ENCODE measurements at regions not wholly inside any gene's neighbourhood (a gene's known extent, or its start where the extent isn't known, plus 50 kb on each side); places are given as distances from the start of the nearest gene placed in this dataset.
"Not testable (repeated sequence)": the region's sequence is repeated elsewhere in the genome, so short reads cannot be mapped to it uniquely, and the experiment has no call there.

DNA sequence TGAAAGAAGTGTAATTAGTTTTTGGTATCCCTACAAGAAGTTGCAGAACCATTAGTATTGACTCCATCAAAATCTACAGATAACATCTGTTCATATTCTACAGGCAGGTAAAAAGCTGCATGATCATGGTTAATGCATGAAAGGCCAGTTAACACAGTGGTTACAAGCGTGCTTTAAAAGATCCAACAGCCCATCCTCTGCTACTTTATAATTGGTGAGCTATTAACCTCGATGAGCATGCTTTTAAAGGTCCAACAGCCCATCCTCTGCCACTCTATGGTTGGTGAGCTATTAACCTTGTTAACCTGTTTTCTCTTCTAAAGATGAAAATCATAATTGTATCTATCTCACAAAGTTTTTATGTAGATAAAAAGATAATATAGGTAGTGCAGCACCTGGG, 289.3 kb downstream of the DUSP6 start:
- no peak for DNase-seq (ENCODE audit: low spot score)

DNA sequence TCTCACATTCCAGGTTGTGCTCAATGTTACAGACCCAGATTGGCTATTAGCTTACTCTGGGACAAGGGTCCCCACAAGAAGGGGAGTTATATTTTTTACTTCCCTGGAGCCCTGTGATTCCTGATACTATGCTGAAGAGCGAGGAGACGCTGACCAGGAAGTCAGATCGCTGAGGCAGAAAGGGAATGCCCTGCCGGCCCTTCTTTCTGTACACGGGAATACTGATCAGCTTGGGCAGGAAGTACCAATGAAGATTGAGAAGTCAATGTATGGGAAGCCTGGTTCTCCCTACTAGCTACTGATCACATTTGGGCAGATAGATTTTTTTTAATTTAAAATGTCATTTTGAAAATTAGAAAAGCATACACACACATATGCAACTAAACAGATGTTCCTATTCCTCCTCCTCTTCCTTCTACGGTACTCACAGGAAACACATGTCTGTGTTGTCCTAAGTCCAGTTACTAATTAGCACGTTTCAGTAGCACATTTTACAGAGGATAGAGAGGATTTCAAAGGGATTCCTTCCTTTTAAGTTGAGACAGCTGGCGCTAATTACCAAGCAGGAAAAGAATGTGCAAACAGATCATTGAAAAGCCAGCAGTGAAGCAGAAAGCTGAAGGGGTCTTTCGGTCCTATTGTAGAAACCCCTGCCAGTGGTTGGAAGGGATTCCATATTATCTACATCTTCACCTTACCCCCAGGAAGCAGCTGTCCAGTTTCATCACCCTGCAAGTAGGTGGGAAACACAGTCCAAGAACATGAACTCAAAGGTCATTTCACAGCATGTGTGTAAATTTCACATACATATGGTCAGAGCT, 292.4 kb downstream of the DUSP6 start:
- DNase-seq (ENCODE audit: low spot score): no peak

DNA sequence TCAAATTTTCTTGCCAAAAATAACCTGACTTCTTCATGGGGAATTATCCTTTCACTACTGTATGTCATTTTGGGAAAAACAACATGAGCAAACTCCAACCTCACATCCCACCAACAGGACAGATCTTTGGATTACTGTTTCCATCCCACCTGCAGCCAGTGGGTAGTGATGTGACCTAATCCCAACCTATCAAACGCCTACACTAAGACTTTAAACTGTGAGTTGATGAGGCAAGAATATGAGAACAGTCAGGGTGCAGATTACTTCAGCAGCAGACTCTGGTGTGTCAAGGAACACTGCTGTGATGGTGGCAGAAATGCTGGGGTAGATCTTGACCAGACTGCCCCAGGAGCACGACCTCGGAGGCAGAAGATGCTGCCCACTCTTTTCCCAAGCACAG, 293.2 kb downstream of the DUSP6 start:
- DNase-seq (ENCODE audit: low spot score): no peak

DNA sequence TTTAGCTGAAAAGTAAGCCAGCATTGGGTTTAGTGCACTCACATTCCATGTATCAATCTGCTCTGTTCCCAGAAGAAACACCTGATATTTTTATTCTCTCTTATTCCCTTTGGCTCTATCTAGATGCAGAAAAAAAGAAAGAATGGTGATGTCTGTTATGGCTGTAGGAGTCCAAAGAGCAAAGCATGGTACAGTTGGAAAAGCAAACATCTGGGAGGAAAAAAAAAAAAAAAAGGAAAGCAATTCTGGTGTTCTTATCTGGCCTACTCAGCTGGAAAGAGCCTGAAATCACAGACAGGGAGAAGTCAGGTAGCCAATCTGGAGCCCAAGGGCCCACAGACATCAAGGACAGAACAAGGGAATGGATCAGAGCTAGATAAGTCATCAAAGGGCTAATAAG, 293.9 kb downstream of the DUSP6 start:
- no peak for DNase-seq (ENCODE audit: low spot score)

DNA sequence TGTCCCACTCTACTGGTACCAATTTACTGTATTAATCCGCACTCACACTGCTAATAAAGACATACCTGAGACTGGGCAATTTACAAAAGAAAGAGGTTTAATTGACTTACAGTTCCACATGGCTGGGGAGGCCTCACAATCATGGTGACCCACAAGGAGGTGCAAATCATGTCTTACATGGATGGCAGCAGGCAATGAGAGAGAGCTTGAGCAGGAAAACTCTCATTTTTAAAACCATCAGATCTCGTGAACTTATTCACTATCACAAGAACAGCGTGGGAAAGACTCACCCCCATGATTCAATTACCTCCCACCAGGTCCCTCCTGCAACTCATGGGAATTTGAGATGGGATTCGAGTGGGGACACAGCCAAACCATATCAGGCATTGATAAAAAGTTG, 298.5 kb downstream of the DUSP6 start:
- not testable (repeated sequence) for DNase-seq (ENCODE audit: low spot score)

DNA sequence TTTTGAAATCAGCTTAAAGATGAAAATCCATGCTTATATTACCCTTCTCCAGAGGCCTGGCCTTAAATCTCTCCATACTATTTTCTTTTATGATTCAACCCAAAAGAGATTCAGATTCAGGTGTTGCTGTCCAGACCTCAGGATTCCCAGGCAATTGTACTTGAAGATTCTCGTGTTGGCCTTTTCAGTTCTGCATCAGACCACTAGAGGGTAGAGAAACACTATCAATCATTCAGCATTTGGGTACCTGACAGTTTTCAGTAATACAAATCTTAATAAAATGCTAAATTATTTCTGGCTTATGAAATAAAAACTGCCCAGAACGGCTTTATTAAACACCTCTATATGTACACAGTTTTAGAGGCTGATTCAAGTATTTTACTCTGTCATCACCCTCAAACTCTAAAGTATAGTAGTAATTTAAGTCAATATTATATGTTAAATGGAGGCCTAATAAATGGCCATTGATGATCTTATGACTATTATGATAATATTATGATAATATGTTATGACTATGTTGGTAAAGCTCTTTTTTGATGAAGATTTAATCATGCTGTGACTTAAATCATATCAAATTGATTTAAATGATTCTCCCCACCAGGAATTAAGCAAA, 301.1 kb downstream of the DUSP6 start:
- peak; percentile 56 for DNase-seq (ENCODE audit: low spot score)

DNA sequence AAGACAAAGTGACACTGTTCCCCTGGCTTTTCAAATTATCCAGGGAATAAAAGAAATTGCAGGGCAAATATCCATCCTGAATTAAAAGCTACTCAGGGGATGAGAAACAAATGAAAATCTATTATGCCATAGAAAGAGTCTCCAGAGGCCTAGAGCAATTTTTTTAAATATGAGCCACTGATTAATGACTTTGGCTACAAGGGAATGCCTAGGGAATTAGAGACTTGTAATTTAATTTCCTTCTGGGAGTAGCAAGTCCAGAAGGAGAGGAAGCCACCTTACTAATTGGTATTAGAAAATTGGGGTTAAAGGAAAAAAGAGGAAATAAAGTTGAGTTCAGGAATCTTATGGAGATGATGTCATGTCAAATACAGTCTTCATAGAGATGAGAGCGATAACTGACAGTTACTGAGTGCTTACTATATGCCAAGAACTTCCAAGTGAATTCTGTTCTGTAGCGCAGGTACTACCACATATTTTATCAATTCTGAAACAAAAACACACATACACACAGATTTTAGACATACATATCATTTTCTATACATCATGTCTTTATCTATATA, 304.4 kb downstream of the DUSP6 start:
- no peak for DNase-seq (ENCODE audit: low spot score)

DNA sequence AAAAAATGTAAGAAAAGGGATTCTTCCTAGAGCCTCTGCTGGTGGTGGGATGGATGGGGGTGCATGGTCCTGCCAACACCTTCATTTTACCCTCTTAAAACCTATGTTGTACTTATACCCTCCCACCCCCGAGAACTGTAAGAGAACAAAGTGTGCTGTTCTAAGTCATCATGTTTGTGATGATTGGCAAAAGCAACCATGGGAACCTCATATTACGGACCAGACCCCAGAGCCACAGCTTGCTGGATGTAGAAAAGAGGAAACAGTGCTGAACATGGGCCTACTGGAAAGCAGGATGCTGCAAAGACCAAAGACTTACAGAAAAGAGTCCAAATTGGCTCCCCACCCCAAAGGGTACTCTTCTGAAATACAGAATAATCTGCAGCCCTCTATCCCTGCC, 311.2 kb downstream of the DUSP6 start:
- DNase-seq (ENCODE audit: low spot score): no peak

DNA sequence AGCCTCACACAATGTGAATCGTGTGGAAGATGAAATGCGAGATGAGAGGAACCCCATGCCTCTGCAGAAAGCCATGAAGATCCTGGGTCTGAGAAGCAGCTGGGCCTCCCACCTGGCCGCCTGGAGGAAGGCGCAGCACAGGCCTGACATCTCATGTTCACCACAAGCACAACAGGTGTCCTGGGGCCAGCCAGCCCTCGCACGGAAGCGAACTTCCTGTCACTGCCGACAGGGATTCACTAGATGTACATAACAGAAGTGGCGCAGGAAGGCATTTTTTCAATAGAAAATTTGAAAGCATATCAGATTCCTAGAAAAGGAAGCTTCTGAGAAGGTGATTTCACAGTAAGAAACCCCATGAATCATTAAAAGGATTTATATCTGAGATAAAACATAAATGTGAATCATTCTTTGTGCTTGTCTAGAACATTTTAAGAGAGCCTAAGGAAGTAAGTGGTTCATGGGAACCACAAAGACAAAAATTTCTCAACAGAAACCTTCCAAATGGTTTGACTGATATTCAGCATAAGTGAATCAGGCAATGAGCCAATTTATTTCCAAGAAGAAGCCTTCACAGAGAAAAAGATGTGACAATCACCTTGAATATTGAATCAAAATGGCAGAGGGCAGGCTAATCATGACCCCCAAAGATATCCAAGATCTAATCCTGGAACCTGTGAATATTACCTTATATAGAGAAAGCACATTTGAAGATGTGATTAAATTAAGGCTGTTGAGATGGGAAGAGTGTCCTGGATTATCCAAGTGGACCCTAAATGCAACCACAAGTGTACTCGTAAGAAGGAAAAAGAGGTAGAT, 311.9 kb downstream of the DUSP6 start:
- no peak for DNase-seq (ENCODE audit: low spot score)

DNA sequence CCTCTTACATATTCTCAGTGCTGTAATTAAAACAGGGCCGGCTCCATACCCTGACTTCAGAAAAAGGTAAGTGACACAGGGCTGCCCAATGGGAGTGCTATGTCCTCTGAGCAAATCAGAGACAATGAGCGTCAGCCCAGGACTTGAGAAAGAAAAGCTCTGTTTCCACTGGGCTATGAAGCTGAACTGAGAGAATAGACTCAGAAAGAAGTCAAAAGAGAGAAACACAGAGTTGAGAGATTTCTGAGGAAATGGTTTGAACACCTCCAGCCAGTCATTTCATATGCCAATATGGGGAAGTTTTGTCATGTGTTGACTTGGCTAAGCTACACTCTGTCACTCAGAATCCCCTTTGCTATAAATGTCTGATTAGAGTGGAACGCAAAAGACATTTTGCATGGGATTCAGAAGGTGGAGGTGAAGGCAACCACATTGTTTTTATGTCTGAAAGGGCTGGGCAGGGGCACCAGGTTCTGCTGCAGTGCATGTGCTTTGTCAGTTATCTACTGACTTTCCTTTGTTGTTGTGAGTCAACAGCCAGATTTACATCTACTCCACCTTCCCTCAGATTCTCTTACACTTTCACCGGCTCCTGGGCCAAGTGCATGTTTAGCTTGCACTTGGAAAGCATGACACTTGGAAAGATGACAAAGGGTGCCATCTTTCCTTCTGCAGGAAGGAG, 313.3 kb downstream of the DUSP6 start:
- no peak for DNase-seq (ENCODE audit: low spot score)

DNA sequence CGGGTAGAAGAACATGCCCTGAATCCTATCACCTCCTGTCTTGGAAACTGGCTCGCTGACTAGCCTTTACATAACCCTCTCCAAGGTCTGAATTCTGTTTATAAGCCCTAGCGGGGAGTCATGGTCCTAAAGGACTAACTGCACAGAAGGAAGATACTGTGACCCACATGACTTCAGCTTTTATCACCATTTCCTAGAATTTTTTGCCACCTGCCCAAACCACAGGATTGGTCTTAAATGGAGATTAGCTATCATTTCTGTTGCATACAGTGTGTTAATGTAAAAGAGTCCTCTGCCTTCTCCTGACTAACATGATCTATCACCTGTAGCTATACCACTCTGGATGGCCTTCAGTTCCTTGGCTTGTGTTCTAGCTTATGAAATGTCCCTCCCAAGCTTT, 319.2 kb downstream of the DUSP6 start:
- DNase-seq (ENCODE audit: low spot score): no peak

DNA sequence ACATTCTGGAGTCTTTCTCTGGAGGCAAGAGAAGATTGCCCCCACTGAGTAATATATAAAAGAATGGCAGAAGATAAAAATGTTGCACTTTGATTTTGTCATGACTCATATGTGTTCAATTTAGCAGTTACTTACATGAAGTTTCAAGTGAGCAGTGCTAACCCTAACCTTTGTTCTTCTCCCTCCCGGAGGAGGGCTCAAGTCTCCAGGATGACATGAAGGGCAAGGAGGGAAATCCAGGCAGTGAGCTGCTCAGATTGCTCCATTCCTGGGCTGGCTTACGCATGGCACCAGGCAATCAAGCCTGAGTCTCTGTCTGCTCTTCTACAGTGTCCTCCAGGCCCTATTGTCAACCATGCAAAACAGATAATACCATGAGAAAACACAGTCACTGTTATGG, 322.3 kb downstream of the DUSP6 start:
- no peak for DNase-seq (ENCODE audit: low spot score)

DNA sequence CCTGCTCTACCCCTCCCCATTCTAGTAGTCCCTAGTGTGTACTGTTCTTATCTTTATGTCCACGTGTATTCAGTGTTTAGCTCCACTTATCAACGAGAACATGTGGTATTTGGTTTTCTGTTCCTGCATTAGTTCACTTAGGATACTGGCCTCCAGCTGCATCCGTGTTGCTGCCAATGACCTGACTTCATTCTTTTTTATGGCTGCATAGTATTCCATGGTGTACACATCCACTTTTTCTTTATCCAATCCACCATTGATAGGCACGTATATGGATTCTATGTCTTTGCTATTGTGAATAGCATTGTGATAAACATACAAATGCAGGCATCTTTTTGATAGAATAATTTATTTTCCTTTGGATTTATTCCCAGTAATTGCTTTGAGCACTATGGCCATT, 327.7 kb downstream of the DUSP6 start:
- no peak for DNase-seq (ENCODE audit: low spot score)

DNA sequence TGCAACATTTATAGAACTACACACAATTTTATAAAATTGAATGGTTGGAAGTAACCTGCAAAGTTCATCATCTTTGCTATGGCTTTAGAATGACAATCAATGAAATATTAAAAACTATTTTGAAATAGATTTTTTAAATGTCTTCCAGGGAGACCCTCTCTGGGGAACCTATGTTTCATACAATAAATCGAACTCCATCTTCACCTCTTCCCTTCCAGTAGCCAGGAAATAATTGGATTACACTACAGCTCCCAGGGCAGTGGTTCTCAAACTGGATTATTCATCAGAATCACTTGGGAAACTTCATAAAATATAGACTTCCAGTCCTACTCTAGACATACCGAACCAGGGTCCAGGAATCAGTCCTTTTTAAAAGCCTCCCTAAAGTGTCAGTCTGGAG, 328.4 kb downstream of the DUSP6 start:
- no peak for DNase-seq (ENCODE audit: low spot score)

DNA sequence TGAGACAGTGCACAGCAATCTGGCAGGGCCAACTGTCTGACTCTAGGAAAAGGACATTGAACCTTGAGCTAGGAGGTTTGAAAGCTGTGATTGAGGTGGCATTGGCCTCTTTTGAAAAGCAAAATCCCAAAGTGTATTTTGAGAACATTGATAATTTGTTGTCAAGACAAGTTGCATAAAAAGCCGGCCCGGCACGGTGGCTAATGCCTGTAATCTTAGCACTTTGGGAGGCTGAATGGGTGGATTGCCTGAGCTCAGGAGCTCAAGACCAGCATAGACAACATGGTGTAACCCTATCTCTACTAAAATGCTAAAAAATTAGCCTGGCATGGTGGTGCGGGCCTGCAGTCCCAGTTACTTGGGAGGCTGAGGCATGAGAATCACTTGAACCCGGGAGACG, 331.6 kb downstream of the DUSP6 start:
- DNase-seq (ENCODE audit: low spot score): no peak

DNA sequence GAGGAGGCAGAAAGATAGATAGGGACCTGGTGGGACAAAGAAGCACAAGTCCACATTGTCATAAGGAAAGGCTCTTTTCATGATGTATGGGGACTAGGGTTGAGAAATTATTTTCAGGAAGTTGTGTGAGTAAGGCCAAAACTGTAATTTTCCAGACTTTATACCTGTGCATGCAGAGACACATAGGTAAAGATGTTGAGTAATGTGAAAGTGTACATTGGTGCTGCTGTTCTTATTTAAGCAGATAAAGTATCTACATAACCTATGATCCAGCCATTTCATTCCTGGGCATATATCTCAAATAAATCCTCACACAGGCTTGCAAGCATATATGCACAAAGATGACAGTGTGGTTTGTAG, 332.2 kb downstream of the DUSP6 start:
- no peak for DNase-seq (ENCODE audit: low spot score)

DNA sequence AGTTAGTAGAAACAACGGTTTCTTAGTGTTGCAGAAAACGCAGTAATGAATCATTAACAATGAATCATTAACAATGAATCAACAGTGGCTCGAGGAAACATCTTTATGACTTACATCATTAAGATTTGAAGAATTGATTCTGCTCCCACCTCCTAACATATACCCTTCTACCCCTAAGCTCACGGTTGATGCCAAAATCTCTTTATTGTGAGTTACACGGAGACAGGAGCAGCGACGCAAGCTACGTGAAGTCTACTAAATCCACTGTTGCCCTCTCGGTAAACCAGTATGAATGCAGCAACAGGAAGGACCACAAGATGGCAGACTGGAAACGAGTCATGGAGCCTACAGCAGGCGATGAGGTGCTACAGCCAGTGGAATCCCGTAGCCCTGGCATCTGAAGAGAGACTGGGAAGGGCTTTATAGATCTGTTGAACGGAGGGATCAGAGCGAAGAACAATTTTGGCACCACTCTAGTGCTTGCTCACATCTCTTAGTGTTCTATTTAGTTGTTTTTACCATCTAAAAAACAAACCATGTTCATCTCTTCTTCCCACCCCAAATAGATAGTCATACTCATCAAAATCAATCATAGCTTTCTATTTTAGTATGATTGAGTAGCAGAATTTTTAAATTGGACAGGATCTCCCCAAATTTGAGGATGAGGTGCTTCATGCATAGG, 332.7 kb downstream of the DUSP6 start:
- peak; percentile 77 for DNase-seq (ENCODE audit: low spot score)

DNA sequence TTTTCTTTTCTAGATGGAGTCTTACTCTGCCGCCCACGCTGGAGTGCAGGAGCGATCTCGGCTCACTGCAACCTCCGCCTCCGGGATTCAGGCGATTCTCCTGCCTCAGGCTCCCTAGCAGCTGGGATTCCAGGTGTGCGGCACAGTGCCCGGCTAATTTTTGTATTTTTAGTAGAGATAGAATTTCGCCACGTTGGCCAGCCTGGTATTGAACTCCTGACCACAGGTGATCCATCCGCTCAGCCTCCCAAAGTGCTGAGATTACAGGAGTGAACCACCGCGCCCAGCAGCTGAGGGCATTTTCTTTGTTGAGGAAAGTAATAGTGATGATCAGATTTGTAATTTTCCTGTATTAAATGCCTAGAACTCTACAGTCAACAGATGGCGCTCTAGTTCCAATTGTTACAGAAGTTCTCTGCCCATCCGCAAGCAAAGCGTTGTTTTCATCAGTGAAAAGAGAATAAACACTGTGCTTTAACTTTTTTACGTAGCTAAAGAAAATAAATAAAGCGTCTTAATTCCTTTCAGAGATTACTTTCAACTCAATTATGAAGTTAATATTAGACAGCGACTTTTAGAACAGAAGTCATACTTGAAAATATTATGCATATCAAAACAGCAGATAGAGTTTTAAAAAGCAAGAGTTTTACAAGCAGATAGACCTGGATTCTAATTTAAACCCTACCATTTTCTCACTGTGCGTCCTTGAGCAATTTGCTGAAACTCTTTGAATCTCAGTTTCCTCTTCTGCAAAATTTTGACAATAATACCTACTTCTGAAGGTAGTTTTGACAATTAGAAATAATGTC, 335.1 kb downstream of the DUSP6 start:
- peak; percentile 30 for DNase-seq (ENCODE audit: low spot score)

DNA sequence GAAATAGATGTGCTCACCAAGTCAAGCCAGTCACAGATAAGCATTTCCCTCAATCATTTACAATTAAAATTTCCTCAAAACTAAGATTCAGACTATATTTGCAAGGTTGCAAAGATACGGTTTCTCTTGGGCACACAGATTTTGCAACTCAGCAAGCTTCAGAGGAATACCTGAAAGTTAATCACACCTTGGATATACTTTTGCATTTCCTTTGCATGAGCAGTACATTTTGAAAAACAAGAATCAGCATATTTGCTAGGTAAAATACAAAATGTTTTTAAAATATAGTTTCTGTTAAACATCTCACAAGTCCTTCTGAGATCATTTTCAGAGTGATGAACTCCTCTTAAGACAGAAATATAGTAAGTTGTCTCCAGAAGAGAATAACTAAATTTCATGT, 336.9 kb downstream of the DUSP6 start:
- no peak for DNase-seq (ENCODE audit: low spot score)

DNA sequence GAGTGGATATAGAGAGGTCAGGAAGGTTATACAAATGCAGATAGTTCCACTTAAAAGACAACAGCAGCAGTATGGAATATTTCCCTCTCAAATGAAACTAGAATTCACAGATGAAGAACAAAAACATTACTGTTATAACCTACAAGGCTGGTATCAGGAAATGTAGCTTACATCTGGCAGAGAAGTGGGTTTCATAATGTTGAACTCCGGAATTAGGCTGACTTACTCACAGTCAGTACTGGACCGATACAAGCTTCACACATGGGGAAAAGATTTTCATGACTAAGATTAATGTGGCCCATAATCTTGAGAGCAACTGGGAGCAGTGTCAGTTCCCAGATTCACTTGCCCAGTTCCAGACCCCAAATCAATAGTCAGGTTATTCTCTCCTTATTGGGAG, 353.9 kb downstream of the DUSP6 start:
- DNase-seq (ENCODE audit: low spot score): no peak

Measured in AG08396 (cell line).